ENCODE measurements at regions not wholly inside any gene's neighbourhood (a gene's known extent, or its start where the extent isn't known, plus 50 kb on each side); places are given as distances from the start of the nearest gene placed in this dataset.

- intact Hi-C loops (cut with DNase I; ENCODE audit: low total_unique reads): no loop called here
- Histone ChIP-seq H3K9me3 (no peaks in the 10 kb centered on the region), H3K4me1 (no peaks in the 10 kb centered on the region), H3K27me3 (no peaks in the 10 kb centered on the region), H3K27ac (no peak overlapping the region), H3K36me3 (ENCODE audit: low read depth, missing control alignments) (no peaks in the 10 kb centered on the region), H3K4me3 (no peak overlapping the region)
- 61 to 69% methylated on average over 3 of the region's 3 CpGs for WGBS, 2 donors
- TF ChIP-seq POLR2A (IDR thresholded peaks at IDR 0.05): no peak
- no peak for DNase-seq
These were observed 1455.5 kb downstream of the TECRL start for GRCh38 chr4:62953752-62954151.

- Histone ChIP-seq H3K9me3 (no peaks in the 10 kb centered on the region), H3K4me1 (no peaks in the 10 kb centered on the region), H3K4me3 (no peak overlapping the region), H3K27ac (no peak overlapping the region), H3K36me3 (ENCODE audit: low read depth, missing control alignments) (no peaks in the 10 kb centered on the region), H3K27me3 (no peaks in the 10 kb centered on the region)
- intact Hi-C loops (cut with DNase I; ENCODE audit: low total_unique reads): no loop called here
- 87 to 93% methylated on average over 3 of the region's 3 CpGs for WGBS, 2 donors
- TF ChIP-seq CTCF (IDR thresholded peaks at IDR 0.05) (no peak), POLR2A (IDR thresholded peaks at IDR 0.05) (no peak)
- no peak for DNase-seq
These were observed 1456.9 kb downstream of the TECRL start for GRCh38 chr4:62952366-62952765.

GRCh38 chr4:62948108-62948507 is 1461.1 kb downstream of the TECRL start:
- TF ChIP-seq CTCF (IDR thresholded peaks at IDR 0.05): no peak
- TF ChIP-seq POLR2A (IDR thresholded peaks at IDR 0.05): no peak
- Histone ChIP-seq H3K36me3 (ENCODE audit: low read depth, missing control alignments) (no peaks in the 10 kb centered on the region), H3K4me3 (no peak overlapping the region), H3K27ac (no peak overlapping the region), H3K27me3 (no peaks in the 10 kb centered on the region), H3K4me1 (no peaks in the 10 kb centered on the region), H3K9me3 (no peaks in the 10 kb centered on the region)
- intact Hi-C loops (cut with DNase I; ENCODE audit: low total_unique reads): no loop called here
- DNase-seq: no peak

GRCh38 chr4:62940229-62940628 is 1469.0 kb downstream of the TECRL start:
- Histone ChIP-seq H3K27ac (no peak overlapping the region), H3K36me3 (ENCODE audit: low read depth, missing control alignments) (no peaks in the 10 kb centered on the region), H3K27me3 (no peaks in the 10 kb centered on the region), H3K4me3 (no peak overlapping the region), H3K4me1 (no peaks in the 10 kb centered on the region), H3K9me3 (no peaks in the 10 kb centered on the region)
- intact Hi-C loops (cut with DNase I; ENCODE audit: low total_unique reads): no loop called here
- DNase-seq: no peak
- no peak for TF ChIP-seq POLR2A (IDR thresholded peaks at IDR 0.05)
- TF ChIP-seq CTCF (IDR thresholded peaks at IDR 0.05): no peak

GRCh38 chr4:62930884-62931283 is 1478.4 kb downstream of the TECRL start:
- no peak for TF ChIP-seq CTCF (IDR thresholded peaks at IDR 0.05)
- no peak for TF ChIP-seq POLR2A (IDR thresholded peaks at IDR 0.05)
- Histone ChIP-seq H3K9me3 (no peaks in the 10 kb centered on the region), H3K4me1 (no peaks in the 10 kb centered on the region), H3K4me3 (no peak overlapping the region), H3K27me3 (no peaks in the 10 kb centered on the region), H3K36me3 (ENCODE audit: low read depth, missing control alignments) (no peaks in the 10 kb centered on the region), H3K27ac (no peak overlapping the region)
- intact Hi-C loops (cut with DNase I; ENCODE audit: low total_unique reads): no loop called here
- 38% methylated on average over 1 of the region's 1 CpG; no CpG with 5 or more reads in 1 of the 2 donors for WGBS, 2 donors
- no peak for DNase-seq

All from testis (tissue), 2 donors.